Gastrocnemius medialis (tissue), 4 donors: ENCODE measurements at regions not wholly inside any gene's neighbourhood (a gene's known extent, or its start where the extent isn't known, plus 50 kb on each side); places are given as distances from the start of the nearest gene placed in this dataset.

Source experiments
- ATAC-seq, 2 donors: fragments of 150-250 bp; one replicate each; pipeline ENCODE4 v1.9.1; 2016
- DNase-seq, 2 donors: peaks; one replicate each; pipeline ENCODE4 v3.0.0-alpha.2; 2019
- H3K27ac ChIP-seq, 4 donors: fragments of 200-600 bp; sonication (generic); 1 replicate in 1 of 4; 2 replicates in 3 of 4; pipeline ENCODE4 v1.5.1; 2016 to 2018; ENCODE audit warnings: mild to moderate bottlenecking in 2 of 4, moderate library complexity in 1 of 4
- H3K27me3 ChIP-seq, 3 donors: fragments of 200-600 bp; sonication (generic) in 2 of 3; 1 replicate in 1 of 3; 2 replicates in 2 of 3; pipeline versions ENCODE4 v1.5.1 to v1.6.0; 2016 to 2019; ENCODE audit warnings: mild to moderate bottlenecking in 1 of 3, moderate library complexity in 1 of 3
- H3K36me3 ChIP-seq, 2 donors: fragments of 200-600 bp; sonication (generic) in 1 of 2; one replicate each; pipeline ENCODE4 v1.5.1; 2017 to 2018
- H3K4me1 ChIP-seq, 2 donors: fragments of 200-600 bp; sonication (generic) in 1 of 2; one replicate each; pipeline ENCODE4 v1.5.1; 2016 to 2017; ENCODE audit warnings: mild to moderate bottlenecking in 2 of 2
- H3K4me3 ChIP-seq, 4 donors: fragments of 200-600 bp; sonication (generic) in 3 of 4; 1 replicate in 1 of 4; 2 replicates in 3 of 4; pipeline ENCODE4 v1.5.1; 2016 to 2019; ENCODE audit warnings: mild to moderate bottlenecking in 2 of 4
- H3K9me3 ChIP-seq, 3 donors: fragments of 200-600 bp; sonication (generic) in 2 of 3; 1 replicate in 1 of 3; 2 replicates in 2 of 3; pipeline ENCODE4 v1.5.1; 2016 to 2019
- CTCF ChIP-seq, 5 experiments: fragments of 450-650 bp in 3 of 5; fragments of 200-600 bp in 2 of 5; sonication (generic) in 2 of 5; IDR thresholded peaks in 4 of 5; conservative IDR thresholded peaks in 1 of 5; 1 replicate in 4 of 5; 2 replicates in 1 of 5; pipeline ENCODE4 v1.5.1; 2016 to 2019; ENCODE audit warnings: antibody characterized with exemption in 5 of 5, mild to moderate bottlenecking in 3 of 5, moderate library complexity in 3 of 5
- POLR2A ChIP-seq, 2 donors: fragments of 450-650 bp; IDR thresholded peaks; one replicate each; pipeline ENCODE4 v1.6.1; 2017; ENCODE audit warnings: antibody characterized with exemption in 2 of 2, mild to moderate bottlenecking in 2 of 2, moderate library complexity in 2 of 2
- in situ Hi-C, 4 donors: fragments of 200-750 bp; cut with MboI; loops; one replicate each; pipeline versions ENCODE4 v1.15.0 to v1.8.0; 2017; ENCODE audit warnings: low sequenced_read_pairs in 4 of 4
- intact Hi-C: fragments of 100-400 bp; cut with DNase I; formaldehyde crosslinking; loops from one replicate; pipeline ENCODE4 v1.15.1; 2023; ENCODE audit warnings: low total_unique reads

GRCh38 chr2:212773808-212774339 lies 235.3 kb upstream of the ERBB4 start:
- in situ Hi-C loops = loop anchor here in 3 of 4 donors (5.0 to 10.0 kb wide), 2 partner anchors 381 to 388 kb away; partner anchors contain the start of gene IKZF2 (in 2 of the 3)
- intact Hi-C loops = no loop called here
- Histone ChIP-seq H3K4me3 (no peak overlapping the region), H3K9me3 (no peaks in the 10 kb centered on the region), H3K27ac (no peak overlapping the region), H3K27me3 (no peaks in the 10 kb centered on the region), H3K4me1 (no peaks in the 10 kb centered on the region), H3K36me3 (no peaks in the 10 kb centered on the region)
- no peak for DNase-seq
- no peak for TF ChIP-seq CTCF (IDR thresholded peaks at IDR 0.05 in 4 of 5, conservative IDR thresholded peaks at IDR 0.05 in 1 of 5)
- TF ChIP-seq POLR2A (IDR thresholded peaks at IDR 0.05) = no peak
- ATAC-seq = no peak

- no peaks in the 10 kb centered on the region for H3K27me3 ChIP-seq
- no peaks in the 10 kb centered on the region for H3K36me3 ChIP-seq
- H3K9me3 ChIP-seq = no peaks in the 10 kb centered on the region
- H3K4me3 ChIP-seq = no peak overlapping the region
- H3K27ac ChIP-seq = no peak overlapping the region
- ATAC-seq (no peak), DNase-seq (no peak)
- TF ChIP-seq CTCF (IDR thresholded peaks at IDR 0.05 in 4 of 5, conservative IDR thresholded peaks at IDR 0.05 in 1 of 5) = no peak
- TF ChIP-seq POLR2A (IDR thresholded peaks at IDR 0.05) = no peak
- in situ Hi-C loops (loop anchor here in 3 of 4 donors (5.0 to 10.0 kb wide), 2 partner anchors 385 to 392 kb away; partner anchors contain the start of gene IKZF2 (in 2 of the 3)), intact Hi-C loops (no loop called here)
- H3K4me1 ChIP-seq = no peaks in the 10 kb centered on the region
These were observed 231.6 kb upstream of the ERBB4 start for GRCh38 chr2:212770240-212770639.

GRCh38 chr2:212766921-212767320 lies 228.3 kb upstream of the ERBB4 start:
- no peak for TF ChIP-seq POLR2A (IDR thresholded peaks at IDR 0.05)
- TF ChIP-seq CTCF (IDR thresholded peaks at IDR 0.05 in 4 of 5, conservative IDR thresholded peaks at IDR 0.05 in 1 of 5) = no peak
- no peaks in the 10 kb centered on the region for H3K27me3 ChIP-seq
- in situ Hi-C loops = no loop called here
- no peak overlapping the region for H3K27ac ChIP-seq
- ATAC-seq (no peak), DNase-seq (no peak)
- no peaks in the 10 kb centered on the region for H3K36me3 ChIP-seq
- no peaks in the 10 kb centered on the region for H3K9me3 ChIP-seq
- no peak overlapping the region for H3K4me3 ChIP-seq
- H3K4me1 ChIP-seq = no peaks in the 10 kb centered on the region
- intact Hi-C loops = no loop called here

- intact Hi-C loops = no loop called here
- H3K36me3 ChIP-seq = no peaks in the 10 kb centered on the region
- TF ChIP-seq CTCF (IDR thresholded peaks at IDR 0.05 in 4 of 5, conservative IDR thresholded peaks at IDR 0.05 in 1 of 5) = no peak
- no peak for TF ChIP-seq POLR2A (IDR thresholded peaks at IDR 0.05)
These were observed 214.2 kb upstream of the ERBB4 start for GRCh38 chr2:212752730-212753351.

More at GRCh38 chr2:212752730-212753351, 214.2 kb upstream of the ERBB4 start:
- no peak overlapping the region for H3K4me3 ChIP-seq
- no peaks in the 10 kb centered on the region for H3K9me3 ChIP-seq
- no peaks in the 10 kb centered on the region for H3K4me1 ChIP-seq
- no peak for ATAC-seq
- no peak for DNase-seq
- H3K27ac ChIP-seq = no peak overlapping the region
- in situ Hi-C loops = no loop called here
- H3K27me3 ChIP-seq = no peaks in the 10 kb centered on the region
